Fibroblast of mammary gland (primary cell): ENCODE measurements at regions not wholly inside any gene's neighbourhood (a gene's known extent, or its start where the extent isn't known, plus 50 kb on each side); places are given as distances from the start of the nearest gene placed in this dataset.

Experiments
- DNase-seq: peaks from one replicate; pipeline ENCODE4 v3.0.0-alpha.2; 2010; ENCODE audit warnings: low read depth
- H3K4me3 ChIP-seq: 2 replicates; pipeline ENCODE4 v1.5.1; 2011; ENCODE audit warnings: low read depth, mild to moderate bottlenecking, low read length, moderate library complexity; ENCODE audit not compliant: control insufficient read depth
- TF ChIP-seq, protein P1 (sequence below): conservative IDR thresholded peaks from 2 replicates; pipeline ENCODE4 v1.5.1; 2011; ENCODE audit warnings: low read depth, low read length, inconsistent platforms; ENCODE audit not compliant: control insufficient read depth, insufficient read depth

GRCh38 chr15:70258369-70259027 is 160.8 kb upstream of the TLE3 start:
- DNase-seq, result peak; percentile 31
- TF ChIP-seq, protein P1, sequence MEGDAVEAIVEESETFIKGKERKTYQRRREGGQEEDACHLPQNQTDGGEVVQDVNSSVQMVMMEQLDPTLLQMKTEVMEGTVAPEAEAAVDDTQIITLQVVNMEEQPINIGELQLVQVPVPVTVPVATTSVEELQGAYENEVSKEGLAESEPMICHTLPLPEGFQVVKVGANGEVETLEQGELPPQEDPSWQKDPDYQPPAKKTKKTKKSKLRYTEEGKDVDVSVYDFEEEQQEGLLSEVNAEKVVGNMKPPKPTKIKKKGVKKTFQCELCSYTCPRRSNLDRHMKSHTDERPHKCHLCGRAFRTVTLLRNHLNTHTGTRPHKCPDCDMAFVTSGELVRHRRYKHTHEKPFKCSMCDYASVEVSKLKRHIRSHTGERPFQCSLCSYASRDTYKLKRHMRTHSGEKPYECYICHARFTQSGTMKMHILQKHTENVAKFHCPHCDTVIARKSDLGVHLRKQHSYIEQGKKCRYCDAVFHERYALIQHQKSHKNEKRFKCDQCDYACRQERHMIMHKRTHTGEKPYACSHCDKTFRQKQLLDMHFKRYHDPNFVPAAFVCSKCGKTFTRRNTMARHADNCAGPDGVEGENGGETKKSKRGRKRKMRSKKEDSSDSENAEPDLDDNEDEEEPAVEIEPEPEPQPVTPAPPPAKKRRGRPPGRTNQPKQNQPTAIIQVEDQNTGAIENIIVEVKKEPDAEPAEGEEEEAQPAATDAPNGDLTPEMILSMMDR, result no peak
- no peak overlapping the region for H3K4me3 ChIP-seq

DNA sequence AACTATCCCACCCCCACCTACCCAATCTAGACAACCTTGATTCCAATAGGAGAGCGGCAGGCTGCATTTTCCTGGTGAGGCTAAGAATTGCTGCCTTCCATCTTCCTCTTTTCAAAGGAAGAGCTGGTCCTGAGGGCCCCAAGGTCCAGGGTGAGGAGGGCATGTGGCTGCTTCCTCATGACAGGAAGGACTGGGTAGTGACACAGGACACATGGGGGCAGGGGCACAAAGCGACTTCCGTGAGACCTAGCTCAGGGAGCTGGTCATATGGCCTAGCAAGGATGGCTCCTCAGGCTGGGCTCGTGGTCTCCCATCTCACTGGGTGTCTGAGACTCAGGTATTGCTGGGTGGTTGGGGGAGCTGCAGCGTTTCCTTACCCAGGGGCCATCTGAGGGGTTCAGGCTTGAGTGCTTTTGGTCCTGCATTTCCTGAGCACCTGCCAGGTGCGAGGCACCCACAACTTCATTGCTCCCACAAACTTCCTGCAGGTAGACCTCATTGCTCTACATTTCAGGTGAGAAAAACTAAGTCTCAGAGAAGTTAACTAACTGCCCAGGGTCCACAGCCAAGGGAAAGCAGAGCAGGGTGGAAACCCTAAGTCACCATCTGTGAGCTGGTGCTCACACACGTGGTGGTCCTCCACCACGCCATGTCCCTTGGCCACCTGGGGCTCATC is 160.0 kb upstream of the TLE3 start:
- TF ChIP-seq, protein P1, result no peak
- H3K4me3 ChIP-seq, result no peak overlapping the region
- no peak for DNase-seq

DNA sequence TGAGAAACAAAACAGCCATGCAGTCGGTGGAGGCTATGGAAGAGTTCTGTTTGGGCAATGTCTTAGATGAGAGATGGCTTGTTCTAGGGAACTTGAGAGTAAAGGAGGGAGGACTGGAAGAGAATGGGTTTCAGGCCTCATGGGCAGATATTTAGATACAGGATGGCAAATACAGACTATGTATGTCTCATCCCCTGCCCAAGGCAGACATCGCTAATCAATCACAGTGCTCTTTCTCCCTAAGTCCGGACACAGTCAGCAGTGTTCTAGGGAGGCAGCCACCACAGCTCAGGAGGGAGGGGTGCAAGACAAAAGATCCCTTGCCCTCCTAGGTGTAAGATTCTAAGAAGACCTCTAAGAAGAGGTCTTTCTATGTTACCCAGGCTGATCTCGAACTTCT is 159.3 kb upstream of the TLE3 start:
- no peak for DNase-seq
- H3K4me3 ChIP-seq, result no peak overlapping the region
- TF ChIP-seq, protein P1, result no peak

- TF ChIP-seq, protein P1, result no peak
Measured at GRCh38 chr15:70254311-70254869, 156.7 kb upstream of the TLE3 start.

DNA sequence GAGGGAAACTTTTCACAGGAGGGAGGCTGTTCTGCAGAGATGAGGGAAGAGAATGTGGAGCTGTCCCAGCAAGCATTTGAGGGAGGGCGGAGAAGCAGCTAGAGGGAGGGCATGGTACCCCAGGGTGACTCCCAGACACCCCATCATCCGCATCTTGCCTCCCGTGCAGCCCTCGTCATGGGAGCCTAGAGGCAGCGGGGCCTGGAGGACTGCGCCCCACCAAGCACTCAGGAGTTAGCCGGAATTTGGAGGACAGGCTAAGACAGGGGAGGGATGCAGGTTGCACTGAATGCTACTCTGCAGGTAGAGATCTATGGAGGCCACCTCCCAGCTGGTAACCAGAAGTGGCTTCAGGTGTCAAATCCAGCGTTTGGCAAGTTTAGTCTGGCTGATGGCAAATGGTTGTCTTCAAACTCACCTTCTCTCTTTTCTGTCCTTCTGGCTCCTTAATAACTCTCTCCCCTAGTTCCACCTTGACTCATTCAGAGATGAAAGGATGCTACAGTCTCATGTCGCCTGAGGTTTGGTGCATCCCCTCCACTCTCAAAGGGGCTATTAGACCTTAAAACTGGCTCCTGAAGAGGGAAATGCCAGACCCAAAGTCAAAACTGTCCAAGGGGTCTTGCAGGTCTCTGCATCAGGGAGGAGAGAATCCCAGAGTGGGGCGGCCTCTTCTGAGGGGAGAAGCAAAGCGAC is 155.9 kb upstream of the TLE3 start:
- H3K4me3 ChIP-seq, result no peak overlapping the region
- TF ChIP-seq, protein P1, result no peak
- DNase-seq, result no peak

More at GRCh38 chr15:70254311-70254869, 156.7 kb upstream of the TLE3 start:
- H3K4me3 ChIP-seq, result no peak overlapping the region
- DNase-seq, result no peak

DNA sequence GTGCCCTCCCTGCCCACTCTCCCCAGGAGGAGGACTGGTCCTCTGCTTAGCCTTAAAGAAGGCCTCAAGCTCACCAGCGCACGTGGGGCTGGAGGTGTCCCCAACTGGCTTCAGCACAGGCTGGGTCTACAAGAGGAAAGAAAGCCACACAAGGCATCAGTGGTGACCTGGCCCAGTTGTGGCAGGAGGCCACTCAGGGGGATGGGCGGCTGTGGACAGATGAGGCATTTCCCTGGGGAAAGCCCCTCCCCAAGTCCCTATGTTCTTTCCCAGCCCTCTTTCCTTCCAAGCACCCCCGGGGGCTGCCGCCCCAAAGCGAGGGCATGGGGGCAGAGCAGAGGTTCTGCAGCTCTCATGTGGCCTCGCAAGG is 155.2 kb upstream of the TLE3 start:
- no peak overlapping the region for H3K4me3 ChIP-seq
- DNase-seq, result no peak
- TF ChIP-seq, protein P1, result no peak
